ENCODE measurements at regions not wholly inside any gene's neighbourhood (a gene's known extent, or its start where the extent isn't known, plus 50 kb on each side); places are given as distances from the start of the nearest gene placed in this dataset.

DNA sequence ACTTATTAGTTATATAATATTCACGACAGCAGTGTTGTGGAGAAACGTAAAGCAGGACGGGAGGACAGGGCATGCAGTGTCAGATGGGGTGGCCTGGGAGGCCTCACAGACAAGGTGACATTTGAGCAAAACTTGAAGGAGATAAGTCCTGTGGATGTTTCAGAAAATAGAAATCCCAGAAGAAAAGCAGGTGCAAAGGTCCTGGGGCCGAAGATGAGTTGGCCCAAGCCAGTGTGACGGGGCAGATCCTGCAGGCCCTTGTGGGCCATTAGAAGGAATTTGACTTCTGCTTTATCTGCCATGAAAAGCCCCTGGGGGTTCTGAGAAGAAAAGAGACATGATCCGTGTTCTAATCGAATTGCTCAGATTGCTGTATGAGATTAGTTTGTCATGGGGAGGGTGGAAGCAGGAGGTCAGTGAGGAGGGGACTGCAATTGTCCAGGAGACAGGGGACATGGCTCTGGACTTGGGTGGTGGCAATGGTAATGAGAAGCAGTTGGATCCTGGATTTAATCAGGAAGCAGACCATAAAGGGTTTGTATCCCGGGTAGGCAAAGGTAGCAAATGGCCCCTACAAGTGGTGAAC is 437.4 kb upstream of the SULF2 start:
- TF ChIP-seq ZNF274 (IDR thresholded peaks at IDR 0.05; ENCODE audit: low read depth, low read length) (no peak), YY1 (IDR thresholded peaks at IDR 0.05; ENCODE audit: insufficient read depth, insufficient read length) (no peak)
